Activated gamma-delta T cell treated with Interleukin-2 at 50 U/mL for 16 hours (primary cell): ENCODE measurements at regions not wholly inside any gene's neighbourhood (a gene's known extent, or its start where the extent isn't known, plus 50 kb on each side); places are given as distances from the start of the nearest gene placed in this dataset.

Experiments
- DNase-seq: peaks from one replicate; pipeline ENCODE4 v3.0.0-alpha.2; 2020

- DNase-seq: no peak
These were observed 149.5 kb upstream of the MYL2 start for GRCh38 chr12:111069886-111070285.

- no peak for DNase-seq
These were observed 147.9 kb upstream of the MYL2 start for GRCh38 chr12:111068290-111068689.

GRCh38 chr12:111067498-111067897 lies 147.1 kb upstream of the MYL2 start:
- DNase-seq: no peak

GRCh38 chr12:111066744-111067437 lies 146.5 kb upstream of the MYL2 start:
- no peak for DNase-seq

- no peak for DNase-seq
These were observed 144.6 kb upstream of the MYL2 start for GRCh38 chr12:111064982-111065381.

- no peak for DNase-seq
These were observed 143.8 kb upstream of the MYL2 start for GRCh38 chr12:111064154-111064553.

GRCh38 chr12:111063295-111064026 lies 143.1 kb upstream of the MYL2 start:
- DNase-seq: no peak

GRCh38 chr12:111057701-111058425 lies 137.5 kb upstream of the MYL2 start:
- DNase-seq: no peak

GRCh38 chr12:111056618-111057521 lies 136.5 kb upstream of the MYL2 start:
- DNase-seq: peak; percentile 62

GRCh38 chr12:111055181-111055880 lies 135.0 kb upstream of the MYL2 start:
- DNase-seq: no peak

GRCh38 chr12:111048991-111049390 lies 128.6 kb upstream of the MYL2 start:
- DNase-seq: no peak

GRCh38 chr12:111046896-111047295 lies 126.5 kb upstream of the MYL2 start:
- no peak for DNase-seq

GRCh38 chr12:111045941-111046340 lies 125.6 kb upstream of the MYL2 start:
- no peak for DNase-seq

- no peak for DNase-seq
These were observed 120.7 kb upstream of the MYL2 start for GRCh38 chr12:111041091-111041490.

- DNase-seq: no peak
These were observed 120.3 kb upstream of the MYL2 start for GRCh38 chr12:111040690-111041089.

- DNase-seq: no peak
These were observed 118.6 kb upstream of the MYL2 start for GRCh38 chr12:111038941-111039340.

GRCh38 chr12:111038077-111038476 lies 117.7 kb upstream of the MYL2 start:
- no peak for DNase-seq

GRCh38 chr12:111037047-111037446 lies 116.7 kb upstream of the MYL2 start:
- no peak for DNase-seq

- no peak for DNase-seq
These were observed 115.4 kb upstream of the MYL2 start for GRCh38 chr12:111035578-111036301.

- no peak for DNase-seq
These were observed 114.7 kb upstream of the MYL2 start for GRCh38 chr12:111034886-111035577.
